ENCODE measurements at regions not wholly inside any gene's neighbourhood (a gene's known extent, or its start where the extent isn't known, plus 50 kb on each side); places are given as distances from the start of the nearest gene placed in this dataset.

DNA sequence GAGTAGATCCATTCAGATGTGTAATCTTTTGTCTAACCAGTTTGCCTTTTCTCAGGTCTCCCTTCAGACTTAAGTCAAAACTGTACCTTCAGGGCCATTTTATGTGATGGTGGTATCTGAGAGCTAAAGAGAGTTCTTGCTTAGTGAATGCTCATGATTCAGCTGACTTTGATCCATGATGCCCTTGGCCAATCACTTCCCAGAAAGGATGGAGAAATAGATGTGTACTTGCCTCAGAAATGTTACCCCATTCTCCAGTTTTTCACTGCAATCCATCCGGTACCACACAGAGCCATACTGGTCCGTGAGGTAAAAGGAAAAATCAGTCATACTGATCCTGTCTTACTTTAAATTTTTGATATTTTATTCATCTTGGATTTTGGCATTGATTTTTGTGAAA lies 234.8 kb upstream of the PIK3C3 start:
- no peak for FAIRE-seq
- Histone ChIP-seq H3K23me2 (ENCODE audit: low read depth, low read length) (no peaks in the 10 kb centered on the region), H2AFZ (ENCODE audit: low read length) (no peak overlapping the region)

More for the DNA sequence above, 234.8 kb upstream of the PIK3C3 start:
- Histone ChIP-seq H3K4me3 (ENCODE audit: extremely low read depth in 1 of 4, insufficient read depth in 2 of 4, low read depth in 3 of 4, low read length in 4 of 4) (no peak overlapping the region), H3K79me1 (ENCODE audit: low read depth, low read length) (no peaks in the 10 kb centered on the region), H3K27ac (ENCODE audit: low read depth, low read length) (no peak overlapping the region), H4K8ac (ENCODE audit: extremely low read depth, insufficient read depth, low read length) (no peak overlapping the region), H2BK20ac (ENCODE audit: low read length) (no peak overlapping the region), H2BK5ac (ENCODE audit: low read depth, low read length) (no peak overlapping the region), H4K91ac (replicated peaks; ENCODE audit: insufficient read length, low read length) (no peak overlapping the region), H4K5ac (ENCODE audit: insufficient read length, low read depth, low read length) (no peak overlapping the region), H3K4ac (replicated peaks; ENCODE audit: insufficient read length, low read depth, low read length) (no peak overlapping the region), H2BK15ac (ENCODE audit: low read length) (no peak overlapping the region), H3K4me1 (replicated peaks in 1 of 4; ENCODE audit: control insufficient read depth in 3 of 4, insufficient read depth in 4 of 4, low read length in 3 of 4) (peaks cover 0 to 3% (median 0%) of the 10 kb centered on the region in 4 experiments; a peak in 1 of 7 replicates), H3K36me3 (ENCODE audit: control insufficient read depth in 2 of 4, insufficient read depth in 4 of 4, low read length in 3 of 4) (no peaks in the 10 kb centered on the region), H3K27me3 (replicated peaks in 1 of 4; ENCODE audit: control insufficient read depth in 3 of 4, extremely low read depth in 1 of 4, insufficient read depth in 3 of 4, low read length in 3 of 4) (no peaks in the 10 kb centered on the region), H2AK5ac (ENCODE audit: low read depth, low read length) (no peak overlapping the region), H2BK12ac (ENCODE audit: low read depth, low read length) (no peak overlapping the region), H2BK120ac (replicated peaks; ENCODE audit: low read depth, low read length) (no peak overlapping the region), H3K23ac (ENCODE audit: insufficient read length) (no peak overlapping the region), H3K4me2 (ENCODE audit: insufficient read depth in 1 of 2, low read depth in 2 of 2, low read length in 2 of 2) (no peak overlapping the region), H3K9me3 (ENCODE audit: insufficient read depth in 2 of 2, low read depth in 1 of 2, low read length in 1 of 2) (no peaks in the 10 kb centered on the region), H4K20me1 (replicated peaks in 1 of 2; ENCODE audit: control insufficient read depth in 1 of 2, insufficient read depth in 2 of 2, low read length in 2 of 2) (no peaks in the 10 kb centered on the region), H3K14ac (ENCODE audit: insufficient read length) (no peak overlapping the region), H3K18ac (ENCODE audit: extremely low read depth, low read length) (no peak overlapping the region), H3K9ac (replicated peaks in 1 of 4; ENCODE audit: extremely low read depth in 1 of 4, low read depth in 3 of 4, low read length in 3 of 4) (no peak overlapping the region; a peak in 1 of 7 replicates), H3K56ac (replicated peaks; ENCODE audit: insufficient read length, low read depth, low read length) (no peak overlapping the region), H3K79me2 (ENCODE audit: control insufficient read depth in 1 of 2, insufficient read depth in 2 of 2, low read length in 2 of 2) (no peaks in the 10 kb centered on the region)
- TF ChIP-seq TCF12 (IDR thresholded peaks at IDR 0.05; ENCODE audit: low read depth, low read length) = no peak
- TF ChIP-seq GTF2F1 (IDR thresholded peaks at IDR 0.05; ENCODE audit: borderline replicate concordance, low read depth, low read length) = no peak
- no peak for TF ChIP-seq NANOG (IDR thresholded peaks at IDR 0.05; ENCODE audit: insufficient read depth, low read depth, low read length, poor library complexity, severe bottlenecking)
- TF ChIP-seq RFX5 (IDR thresholded peaks at IDR 0.05; ENCODE audit: borderline replicate concordance, low read depth, low read length) = no peak
- no peak for TF ChIP-seq CTBP2 (IDR thresholded peaks at IDR 0.05; ENCODE audit: borderline replicate concordance, insufficient read depth, insufficient read length, low read length)
- no peak for TF ChIP-seq POLR2A (IDR thresholded peaks at IDR 0.05; ENCODE audit: control extremely low read depth in 1 of 2, low read depth in 2 of 2, low read length in 2 of 2)
- TF ChIP-seq CHD2 (IDR thresholded peaks at IDR 0.05; ENCODE audit: low read length) = no peak
- no peak for TF ChIP-seq ASH2L (IDR thresholded peaks at IDR 0.05; ENCODE audit: low read length)
- TF ChIP-seq JUND (IDR thresholded peaks at IDR 0.05; ENCODE audit: low read length) = no peak
- no peak for TF ChIP-seq FOSL1 (IDR thresholded peaks at IDR 0.05; ENCODE audit: insufficient read depth, low read depth, low read length)
- TF ChIP-seq NRF1 (IDR thresholded peaks at IDR 0.05; ENCODE audit: low read depth, low read length) = no peak
- 92% methylated on average over 2 of the region's 2 CpGs; no CpG with 5 or more reads in 1 of the 2 experiments for WGBS, 2 experiments (ENCODE audit: extremely low coverage in 1 of 2, insufficient coverage in 1 of 2, insufficient read length in 1 of 2, insufficient replicate concordance in 2 of 2, low coverage in 1 of 2, low lambda C conversion rate in 2 of 2, missing lambda C conversion rate in 1 of 2)
- ChIA-PET CTCF (ENCODE audit: partially characterized antibody) (no interaction called here), POLR2A (ENCODE audit: partially characterized antibody) (no interaction called here)
- no peak for DNase-seq (ENCODE audit: low read depth in 1 of 2, low spot score in 2 of 2)

Measured in H1 (cell line).